VCaP (cell line): ENCODE measurements at regions not wholly inside any gene's neighbourhood (a gene's known extent, or its start where the extent isn't known, plus 50 kb on each side); places are given as distances from the start of the nearest gene placed in this dataset.
"Not testable (repeated sequence)": the region's sequence is repeated elsewhere in the genome, so short reads cannot be mapped to it uniquely, and the experiment has no call there.

Source experiments
- H3K27ac ChIP-seq: fragments of 450-650 bp; 2 replicates; pipeline ENCODE4 v1.5.1; 2017
- CTCF ChIP-seq: fragments of 450-650 bp; conservative IDR thresholded peaks from 2 replicates; pipeline ENCODE4 v1.5.1; 2017; ENCODE audit warnings: mild to moderate bottlenecking, moderate library complexity

DNA sequence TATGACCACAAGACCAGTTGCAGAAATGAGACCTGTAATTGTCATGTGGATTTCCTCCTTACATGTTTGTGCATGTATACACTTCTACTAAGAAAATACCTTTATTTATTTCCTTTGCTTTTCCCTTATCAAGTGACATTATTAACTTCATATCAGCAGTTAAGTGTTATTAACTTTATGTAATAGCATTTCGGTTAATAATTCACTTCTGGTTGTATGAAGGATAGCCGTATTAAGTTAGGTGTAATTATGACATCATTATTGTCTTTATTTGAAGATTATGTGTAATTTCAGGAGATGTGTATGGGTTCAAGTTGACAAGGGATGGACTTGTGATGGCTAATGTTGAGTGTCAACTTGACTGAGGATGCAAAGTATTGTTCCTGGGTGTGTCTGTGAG, 881.2 kb upstream of the ATXN8OS start:
- no peak overlapping the region for H3K27ac ChIP-seq
- no peak for TF ChIP-seq CTCF

- not testable (repeated sequence) for H3K27ac ChIP-seq
Measured at GRCh38 chr13:69221633-69222498, 885.8 kb upstream of the ATXN8OS start.

- TF ChIP-seq CTCF = no peak
- H3K27ac ChIP-seq = no peak overlapping the region
Measured at GRCh38 chr13:69213396-69213795, 894.2 kb upstream of the ATXN8OS start.

DNA sequence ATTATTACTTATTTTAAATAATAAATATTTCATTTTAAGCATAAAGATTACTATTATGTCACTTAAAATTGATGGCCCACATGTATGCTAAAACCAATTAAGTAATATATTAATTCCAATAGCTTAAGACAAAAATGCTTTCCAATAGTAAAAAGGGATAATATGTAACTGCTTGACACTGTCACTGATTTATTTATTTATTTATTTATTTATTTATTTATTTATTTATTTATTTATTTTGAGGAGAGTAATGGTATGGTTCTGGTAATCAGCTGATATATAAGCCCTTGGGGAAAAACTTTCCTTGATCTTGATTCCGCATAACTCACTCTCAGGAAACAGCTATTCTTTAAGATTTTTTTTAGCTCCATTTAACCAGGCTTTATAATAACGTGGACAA, 903.0 kb upstream of the ATXN8OS start:
- no peak for TF ChIP-seq CTCF
- H3K27ac ChIP-seq = no peak overlapping the region

DNA sequence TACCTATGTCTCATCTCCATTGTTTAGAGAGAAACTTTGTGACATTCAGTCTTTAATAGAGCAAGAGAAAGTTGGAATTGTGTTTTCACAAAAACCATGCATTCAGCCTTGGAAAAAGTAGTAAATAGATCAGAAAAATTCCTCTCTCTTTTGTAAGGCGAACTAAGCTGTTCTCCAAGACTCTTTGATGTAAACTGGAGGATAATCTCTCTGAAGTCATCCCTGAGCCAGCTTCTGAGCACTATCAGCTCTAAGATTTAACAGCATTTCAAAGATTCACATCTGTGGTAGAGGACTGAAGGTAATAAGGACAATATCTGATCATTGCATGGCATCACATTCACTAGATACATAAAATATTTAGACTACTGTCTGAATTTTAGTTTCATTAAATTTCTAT, 904.6 kb upstream of the ATXN8OS start:
- no peak for TF ChIP-seq CTCF
- no peak overlapping the region for H3K27ac ChIP-seq

- H3K27ac ChIP-seq = no peak overlapping the region
- no peak for TF ChIP-seq CTCF
Measured at GRCh38 chr13:69199664-69200063, 908.0 kb upstream of the ATXN8OS start.

DNA sequence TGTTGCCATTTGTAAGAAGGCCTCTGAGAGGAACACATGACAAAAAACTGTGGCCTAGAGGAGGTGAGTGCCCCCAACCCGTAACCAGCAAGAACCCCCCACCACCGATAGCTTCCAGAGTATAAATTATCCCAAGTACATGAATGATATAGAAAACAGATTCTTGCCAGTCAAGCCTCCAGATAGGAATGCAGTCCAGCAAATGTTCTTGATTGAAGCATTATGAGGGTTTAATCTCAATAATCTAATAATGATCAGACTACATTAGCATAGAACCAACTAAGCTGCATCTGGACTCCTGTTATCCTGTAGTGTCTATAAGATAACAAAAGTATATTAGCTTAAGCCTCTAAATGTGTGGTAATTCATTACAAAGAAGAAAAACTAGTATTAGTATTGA, 908.9 kb upstream of the ATXN8OS start:
- no peak for TF ChIP-seq CTCF
- H3K27ac ChIP-seq = no peak overlapping the region

DNA sequence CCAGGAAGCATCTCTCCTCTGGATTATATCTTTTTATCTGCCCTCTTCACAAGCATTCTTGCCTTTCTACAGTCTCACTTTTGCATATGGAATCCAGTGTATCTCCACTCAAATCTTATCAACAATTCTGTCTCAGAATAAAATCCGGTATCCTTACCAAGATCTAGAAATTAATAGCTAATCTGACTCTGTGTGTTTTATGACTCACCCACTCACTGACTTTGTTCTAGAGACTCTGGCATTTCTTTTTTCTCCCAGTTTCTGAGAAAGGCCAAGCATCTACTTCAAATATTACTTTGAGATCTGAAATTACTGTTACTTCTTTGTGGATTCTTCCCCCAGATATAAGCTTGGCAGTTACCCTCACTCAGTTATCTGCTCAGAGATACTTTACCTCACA, 913.5 kb upstream of the ATXN8OS start:
- no peak overlapping the region for H3K27ac ChIP-seq
- TF ChIP-seq CTCF = no peak
